ENCODE measurements at regions not wholly inside any gene's neighbourhood (a gene's known extent, or its start where the extent isn't known, plus 50 kb on each side); places are given as distances from the start of the nearest gene placed in this dataset.

DNA sequence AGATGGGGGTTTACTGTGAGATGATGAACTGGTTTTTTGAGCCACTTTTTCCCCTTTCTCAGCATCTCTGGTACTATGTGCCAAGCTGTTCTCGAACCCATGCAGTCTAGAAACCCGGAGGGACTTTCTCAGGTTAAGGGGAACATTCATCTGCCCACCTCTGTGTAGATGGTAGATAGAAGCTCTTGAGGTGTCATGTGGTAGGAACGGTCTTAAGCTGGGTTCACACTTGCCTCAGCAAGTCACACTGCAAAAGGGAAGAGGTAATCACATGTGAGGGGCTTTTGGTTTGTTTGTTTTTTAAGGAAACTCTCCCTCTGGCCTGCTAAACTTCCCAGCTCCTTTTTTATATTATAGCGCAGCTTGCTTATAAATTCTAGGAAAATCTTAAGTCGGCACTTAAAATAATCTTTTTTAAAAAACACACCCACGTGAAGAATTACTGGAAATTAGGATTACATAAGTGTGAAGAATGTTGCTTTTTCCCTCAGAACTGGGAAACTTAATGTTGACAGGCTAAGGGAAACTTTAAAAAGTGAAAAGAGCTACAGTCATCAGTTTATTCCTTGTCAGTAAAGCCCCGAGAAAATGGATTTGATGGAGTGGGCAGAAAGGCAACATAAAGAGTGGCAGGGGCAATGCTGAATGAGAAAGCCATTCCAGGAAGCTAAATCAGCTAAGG, 430.3 kb downstream of the ARHGEF28 start:
- DNase-seq, result no peak

DNA sequence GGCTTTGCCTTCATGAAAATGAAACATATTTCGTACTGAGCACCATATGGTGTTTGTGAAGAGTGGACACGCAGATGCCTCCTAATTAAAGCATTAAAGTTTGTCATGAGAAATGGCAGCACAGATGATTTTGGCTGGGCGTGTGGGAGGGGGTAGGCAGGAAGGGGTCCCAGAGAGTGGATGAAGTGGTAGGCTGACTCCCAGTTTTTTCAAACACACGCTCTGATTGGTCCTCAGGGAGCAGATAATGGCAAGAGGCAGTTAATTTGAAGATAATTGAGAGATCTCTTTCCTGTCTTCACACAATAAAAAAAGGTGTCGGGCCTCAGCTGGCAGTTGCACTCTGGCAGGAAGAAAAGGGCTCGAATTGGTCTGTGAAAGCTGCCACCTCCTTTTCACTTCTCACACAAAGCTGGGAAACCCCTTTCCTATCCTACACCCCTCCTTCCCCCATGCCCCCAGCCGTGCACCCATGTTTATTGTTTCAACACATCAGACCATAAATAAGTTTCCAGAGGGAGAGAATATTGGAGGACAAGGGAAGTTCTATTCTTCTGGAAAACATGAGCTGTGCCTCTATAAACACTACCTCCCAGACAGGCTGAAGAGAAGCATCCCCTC, 429.6 kb downstream of the ARHGEF28 start:
- DNase-seq, result no peak

GRCh38 chr5:74054641-74055421, 428.8 kb downstream of the ARHGEF28 start:
- DNase-seq, result no peak

DNA sequence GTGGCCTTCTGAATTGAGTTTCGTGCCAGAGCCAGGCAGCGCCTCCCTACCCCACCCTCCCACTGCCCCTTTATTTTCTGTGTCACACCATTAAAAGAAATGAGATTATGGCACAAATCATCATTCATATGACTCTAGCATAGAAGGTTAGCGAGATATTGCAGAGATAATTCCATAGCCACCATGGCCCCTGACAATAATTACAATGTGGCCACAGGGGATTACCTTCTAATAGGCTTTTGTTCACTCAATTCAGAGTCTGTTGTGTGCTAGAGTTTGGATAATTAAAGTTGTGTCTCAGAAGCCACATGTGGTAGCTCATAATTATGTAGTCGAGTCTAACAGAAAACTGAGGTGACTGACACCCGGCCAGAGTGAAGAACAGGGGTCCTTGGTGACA, 428.1 kb downstream of the ARHGEF28 start:
- DNase-seq, result no peak

- no peak for DNase-seq
Observed at GRCh38 chr5:74052441-74053221, 426.6 kb downstream of the ARHGEF28 start.

GRCh38 chr5:74051076-74051475, 425.1 kb downstream of the ARHGEF28 start:
- no peak for DNase-seq

DNA sequence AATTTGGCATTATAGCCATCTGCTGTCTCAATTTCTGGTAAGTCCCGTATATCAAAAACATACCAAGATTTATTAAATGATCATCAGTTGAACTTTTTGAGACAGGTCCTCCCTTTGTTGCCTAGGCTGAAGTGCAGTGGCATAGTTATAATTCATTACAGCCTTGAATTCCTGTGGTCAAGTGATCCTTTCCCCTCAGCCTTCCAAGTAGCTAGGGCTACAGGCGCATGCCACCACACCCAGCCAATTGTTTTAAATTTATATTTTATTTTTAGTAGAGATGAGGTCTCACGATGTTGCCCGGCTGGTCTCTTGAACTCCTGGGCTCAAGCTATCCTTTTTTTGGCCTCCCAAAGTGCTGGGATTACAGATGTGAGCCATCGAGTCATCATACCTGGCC, 418.9 kb downstream of the ARHGEF28 start:
- no peak for DNase-seq

DNA sequence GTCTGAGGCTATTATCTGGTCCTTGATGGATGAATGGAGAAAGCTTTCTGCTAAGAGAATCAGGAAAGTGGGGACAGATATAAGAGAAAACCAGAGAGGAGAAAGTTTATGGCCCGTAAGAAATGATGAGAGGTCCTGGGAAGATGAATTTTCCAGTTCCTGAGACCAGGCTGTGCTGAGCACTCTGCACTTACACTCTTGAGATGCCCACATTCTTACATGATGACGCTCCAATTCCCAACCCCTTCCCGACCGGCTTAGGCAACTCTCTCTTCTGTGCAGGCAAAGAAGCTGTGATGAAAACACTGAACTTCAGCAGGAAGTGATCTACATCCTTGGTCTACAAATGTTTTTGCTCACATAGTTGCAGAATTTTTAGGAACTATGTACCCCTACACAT, 417.0 kb downstream of the ARHGEF28 start:
- DNase-seq, result no peak

- no peak for DNase-seq
Observed at GRCh38 chr5:74042559-74042958, 416.6 kb downstream of the ARHGEF28 start.

DNA sequence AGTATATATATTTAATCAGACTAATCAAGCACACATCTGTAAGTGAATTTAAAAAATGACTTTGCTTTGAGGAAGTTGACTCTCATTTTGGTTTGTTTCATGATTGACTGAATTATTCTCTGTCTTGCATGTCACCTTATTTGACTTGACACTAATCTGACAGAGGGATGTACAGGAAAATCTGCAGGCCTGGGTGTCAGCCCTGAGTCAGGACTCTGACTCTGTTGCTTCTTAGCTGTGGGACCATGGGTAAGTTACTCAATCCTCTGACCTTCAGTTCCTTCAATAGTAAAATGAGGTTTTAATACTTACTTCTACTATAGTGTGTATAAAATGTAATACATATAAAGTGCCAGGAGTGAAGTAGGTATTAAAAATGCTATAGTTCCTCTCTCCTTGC, 415.9 kb downstream of the ARHGEF28 start:
- DNase-seq, result no peak

GRCh38 chr5:74040811-74041491, 415.0 kb downstream of the ARHGEF28 start:
- no peak for DNase-seq

DNA sequence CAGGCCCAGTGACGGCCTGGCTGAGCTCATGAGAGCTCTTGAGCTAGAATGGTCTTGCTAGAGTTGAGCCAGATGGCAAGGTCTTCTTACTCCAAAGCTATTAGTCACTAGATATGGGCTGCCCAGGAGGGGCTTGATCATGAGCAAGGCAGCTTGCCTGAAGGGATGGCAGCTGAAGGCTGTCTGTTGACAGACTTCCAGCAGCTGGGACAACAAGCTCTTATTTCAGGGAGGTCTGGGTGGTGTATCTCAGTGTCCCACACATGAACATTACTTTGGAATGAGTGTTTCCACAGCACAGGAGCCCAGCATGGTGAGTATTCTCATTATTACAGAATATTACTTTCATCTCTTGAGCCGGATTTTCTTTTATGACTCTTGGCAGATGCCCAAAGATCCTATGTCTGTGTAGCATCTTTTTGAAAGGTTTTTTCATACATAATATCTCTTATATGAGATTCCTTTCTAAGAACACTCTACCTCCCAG, 414.1 kb downstream of the ARHGEF28 start:
- DNase-seq, result peak; percentile 66

- DNase-seq, result no peak
Observed at GRCh38 chr5:74037321-74037720, 411.3 kb downstream of the ARHGEF28 start.

DNA sequence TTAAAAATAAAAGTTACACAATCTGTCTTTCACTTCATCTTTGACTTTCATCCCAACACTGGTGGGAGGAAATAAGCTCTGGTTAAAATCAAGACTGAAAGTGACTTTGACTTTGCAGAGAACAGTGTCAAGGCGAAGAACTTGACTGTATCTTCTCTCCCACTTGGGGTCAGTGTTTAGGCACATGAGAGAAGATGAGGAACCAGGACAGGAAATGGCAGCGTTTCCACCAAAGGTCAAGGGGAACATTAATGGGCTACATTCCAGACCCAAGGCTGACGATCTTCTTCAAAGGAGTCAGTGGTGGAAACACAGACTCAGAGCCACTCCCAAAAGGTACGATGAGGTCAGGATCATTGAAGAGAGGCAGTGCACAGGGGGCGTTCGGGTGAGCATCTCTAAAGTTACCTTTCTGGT, 409.5 kb downstream of the ARHGEF28 start:
- peak; percentile 66 for DNase-seq

DNA sequence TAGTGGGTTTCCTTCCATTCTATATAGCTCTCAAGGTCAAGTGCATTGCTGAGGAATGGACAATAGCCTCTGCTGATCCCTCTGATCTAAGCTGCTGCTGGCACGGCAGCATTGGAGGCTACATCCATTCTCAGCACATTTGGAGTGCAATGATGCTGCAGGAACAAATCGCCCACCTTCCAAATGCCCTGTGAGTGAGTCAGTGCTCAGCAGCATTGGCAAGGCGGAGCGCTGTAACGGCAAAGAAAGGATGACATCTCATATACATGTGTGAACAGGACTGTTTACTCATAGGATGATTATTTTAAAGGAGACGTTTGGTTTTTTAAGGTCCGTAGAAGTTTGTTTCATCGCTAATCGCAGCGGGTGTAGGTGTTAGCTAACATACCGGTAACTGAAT, 408.7 kb downstream of the ARHGEF28 start:
- no peak for DNase-seq

DNA sequence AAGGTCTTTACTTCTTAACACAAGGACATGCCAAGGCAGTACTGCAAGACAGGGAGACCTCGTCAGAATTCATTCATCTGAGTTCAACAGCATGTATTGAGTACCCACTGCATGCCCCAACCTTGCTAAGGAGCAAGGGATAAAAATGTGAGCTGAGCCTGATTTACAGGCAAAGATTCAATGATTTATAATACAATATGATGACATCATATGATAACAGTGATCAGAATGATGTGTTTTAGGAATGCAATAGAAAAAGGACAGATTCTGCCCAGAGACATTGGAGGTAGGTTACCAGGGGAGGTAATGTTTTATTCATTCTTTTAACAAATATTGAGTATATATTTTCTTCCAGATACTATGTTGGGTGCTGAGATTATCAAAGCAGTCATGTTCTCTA, 406.6 kb downstream of the ARHGEF28 start:
- DNase-seq, result no peak

DNA sequence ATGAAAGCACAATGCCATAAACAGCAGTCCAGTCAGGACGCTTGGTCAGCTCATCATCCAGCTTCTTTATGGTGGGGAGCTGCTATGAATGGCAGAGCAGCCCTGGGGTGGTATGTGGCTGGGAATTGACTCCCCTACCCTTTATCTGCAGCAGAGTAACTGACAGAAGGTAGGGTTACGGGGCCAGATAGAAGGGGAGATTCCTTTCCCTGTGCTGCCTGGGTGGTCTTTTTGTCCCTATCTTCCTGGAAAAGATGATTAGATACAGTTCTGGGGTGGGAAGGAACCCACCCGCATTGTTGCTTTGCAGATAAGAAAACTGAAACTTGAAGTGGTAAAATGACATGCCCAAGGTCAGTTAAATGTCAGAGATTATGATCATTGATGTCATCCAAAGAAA, 405.5 kb downstream of the ARHGEF28 start:
- DNase-seq, result no peak

DNA sequence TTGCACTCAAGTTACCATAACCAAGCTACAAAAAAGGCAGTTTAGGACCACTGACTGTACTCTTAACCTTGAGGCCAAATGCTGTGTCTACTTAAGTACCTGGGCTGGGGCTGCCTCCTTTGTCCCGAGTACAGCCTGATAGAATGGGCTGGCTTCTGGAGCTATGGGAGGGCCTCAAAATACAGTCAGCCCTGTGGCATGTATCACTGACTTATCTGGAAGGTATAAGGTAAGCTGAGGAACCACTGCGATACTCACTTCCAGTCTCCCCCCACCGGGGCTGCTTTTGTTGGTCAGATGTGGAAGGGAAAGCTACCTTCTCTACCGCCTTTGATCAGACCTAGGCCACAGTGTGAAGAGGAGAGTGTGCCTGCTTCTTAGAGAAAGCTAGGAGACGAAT, 404.8 kb downstream of the ARHGEF28 start:
- no peak for DNase-seq

- no peak for DNase-seq
Observed at GRCh38 chr5:74030371-74030770, 404.4 kb downstream of the ARHGEF28 start.

DNA sequence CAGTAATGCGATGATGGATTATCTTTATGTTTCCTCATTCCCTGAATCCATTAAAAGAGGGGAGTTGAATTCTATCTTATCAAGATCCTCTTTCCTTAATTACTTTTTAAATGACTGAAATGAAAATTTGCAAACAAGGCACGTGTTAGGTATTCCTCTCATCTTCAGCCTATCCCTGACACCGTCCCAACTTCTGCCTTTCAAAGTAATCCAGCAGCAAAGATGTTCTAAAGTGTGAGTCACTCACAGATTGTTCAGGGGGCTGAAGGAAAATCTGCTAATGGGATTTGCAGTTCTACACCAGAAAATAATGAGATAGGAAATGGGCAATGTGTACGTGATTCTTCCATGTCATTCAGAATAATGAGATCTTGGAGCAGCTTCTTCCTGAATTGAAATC, 403.0 kb downstream of the ARHGEF28 start:
- no peak for DNase-seq

DNA sequence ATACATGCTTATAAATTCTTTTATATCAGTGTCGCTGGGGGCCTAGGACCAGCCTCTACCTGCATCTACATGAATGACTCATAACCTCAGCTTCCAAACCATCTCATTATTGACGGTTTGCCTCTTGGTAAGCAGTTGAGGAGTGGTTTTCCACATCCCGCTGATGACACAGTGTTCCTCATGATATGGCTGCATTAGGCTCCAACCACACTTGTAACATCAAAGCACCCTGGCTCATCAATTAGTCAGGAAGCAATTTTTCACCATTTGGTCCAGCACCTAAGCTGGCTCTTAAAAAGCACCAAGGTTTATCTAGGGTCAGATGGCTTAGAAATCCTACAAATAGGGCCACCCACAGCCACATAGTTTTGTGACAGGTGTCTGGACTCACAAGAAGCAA, 402.4 kb downstream of the ARHGEF28 start:
- no peak for DNase-seq

Data from left kidney (tissue), 1 donor.